NCI-H1417 treated with DMSO at 0.1 percent for 48 hours (cell line): ENCODE measurements at regions not wholly inside any gene's neighbourhood (a gene's known extent, or its start where the extent isn't known, plus 50 kb on each side); places are given as distances from the start of the nearest gene placed in this dataset.
"Not testable (repeated sequence)": the region's sequence is repeated elsewhere in the genome, so short reads cannot be mapped to it uniquely, and the experiment has no call there.

Source experiments
- DNase-seq: peaks from one replicate; lab custom pipeline; 2025; lab: John Stamatoyannopoulos, UW

GRCh38 chr4:125262502-125262901 is 52.3 kb upstream of the FAT4 start:
- DNase-seq = no peak

- no peak for DNase-seq
Measured at GRCh38 chr4:125262079-125262478, 52.7 kb upstream of the FAT4 start.

- DNase-seq = no peak
Measured at GRCh38 chr4:125254106-125254505, 60.6 kb upstream of the FAT4 start.

- no peak for DNase-seq
Measured at GRCh38 chr4:125244848-125245450, 69.8 kb upstream of the FAT4 start.

GRCh38 chr4:125243789-125244397 is 70.9 kb upstream of the FAT4 start:
- DNase-seq = no peak

GRCh38 chr4:125235971-125236370 is 78.8 kb upstream of the FAT4 start:
- no peak for DNase-seq

GRCh38 chr4:125231661-125232060 is 83.1 kb upstream of the FAT4 start:
- no peak for DNase-seq

- no peak for DNase-seq
Measured at GRCh38 chr4:125229596-125230058, 85.1 kb upstream of the FAT4 start.

- no peak for DNase-seq
Measured at GRCh38 chr4:125225806-125226205, 88.9 kb upstream of the FAT4 start.

- no peak for DNase-seq
Measured at GRCh38 chr4:125200556-125200955, 114.2 kb upstream of the FAT4 start.

GRCh38 chr4:125198916-125199315 is 115.8 kb upstream of the FAT4 start:
- DNase-seq = no peak

GRCh38 chr4:125191874-125192459 is 122.8 kb upstream of the FAT4 start:
- not testable (repeated sequence) for DNase-seq

- no peak for DNase-seq
Measured at GRCh38 chr4:125191232-125191631, 123.5 kb upstream of the FAT4 start.

- no peak for DNase-seq
Measured at GRCh38 chr4:125187226-125188176, 127.3 kb upstream of the FAT4 start.

GRCh38 chr4:125184116-125184515 is 130.6 kb upstream of the FAT4 start:
- no peak for DNase-seq

GRCh38 chr4:125181804-125182203 is 133.0 kb upstream of the FAT4 start:
- DNase-seq = no peak

- DNase-seq = no peak
Measured at GRCh38 chr4:125179727-125180126, 135.0 kb upstream of the FAT4 start.

GRCh38 chr4:125169192-125169591 is 145.6 kb upstream of the FAT4 start:
- DNase-seq = no peak

GRCh38 chr4:125168531-125168930 is 146.2 kb upstream of the FAT4 start:
- no peak for DNase-seq

GRCh38 chr4:125166012-125166411 is 148.7 kb upstream of the FAT4 start:
- DNase-seq = not testable (repeated sequence)

GRCh38 chr4:125159001-125159400 is 155.8 kb upstream of the FAT4 start:
- DNase-seq = no peak

GRCh38 chr4:125155251-125155650 is 159.5 kb upstream of the FAT4 start:
- DNase-seq = no peak
